ENCODE measurements at regions not wholly inside any gene's neighbourhood (a gene's known extent, or its start where the extent isn't known, plus 50 kb on each side); places are given as distances from the start of the nearest gene placed in this dataset.

DNA sequence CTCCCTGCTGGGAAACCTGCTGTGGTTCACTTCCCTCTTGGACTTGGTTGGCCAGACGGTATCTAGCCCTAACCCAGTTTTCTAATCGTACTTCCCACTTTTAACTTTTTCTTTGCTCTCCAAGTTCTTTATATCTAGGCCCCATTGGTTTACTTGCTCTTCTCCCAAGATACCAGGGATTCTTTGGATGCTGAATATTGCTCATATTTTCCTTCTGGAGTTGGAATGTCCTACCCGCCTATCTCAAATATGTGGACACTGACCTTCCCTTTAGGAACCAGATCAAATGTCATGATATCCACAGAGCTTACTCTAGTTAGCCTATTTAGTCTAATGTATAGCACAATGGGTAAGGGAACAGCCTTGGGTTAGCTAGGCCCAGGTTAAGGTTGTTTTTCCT, 228.6 kb downstream of the DACT1 start (continued):
- TF ChIP-seq ZNF552 (CRISPR knock-in tag; IDR thresholded peaks at IDR 0.05; ENCODE audit: borderline replicate concordance) (no peak), HNRNPL (IDR thresholded peaks at IDR 0.05; ENCODE audit: low read depth, low read length) (no peak), KLF6 (CRISPR knock-in tag; IDR thresholded peaks at IDR 0.05) (no peak), ZNF850 (CRISPR knock-in tag; conservative IDR thresholded peaks at IDR 0.05) (no peak), ARNT (IDR thresholded peaks at IDR 0.05) (no peak), ZZZ3 (CRISPR knock-in tag; IDR thresholded peaks at IDR 0.05; ENCODE audit: borderline replicate concordance) (no peak)
- TF ChIP-seq, protein P1, sequence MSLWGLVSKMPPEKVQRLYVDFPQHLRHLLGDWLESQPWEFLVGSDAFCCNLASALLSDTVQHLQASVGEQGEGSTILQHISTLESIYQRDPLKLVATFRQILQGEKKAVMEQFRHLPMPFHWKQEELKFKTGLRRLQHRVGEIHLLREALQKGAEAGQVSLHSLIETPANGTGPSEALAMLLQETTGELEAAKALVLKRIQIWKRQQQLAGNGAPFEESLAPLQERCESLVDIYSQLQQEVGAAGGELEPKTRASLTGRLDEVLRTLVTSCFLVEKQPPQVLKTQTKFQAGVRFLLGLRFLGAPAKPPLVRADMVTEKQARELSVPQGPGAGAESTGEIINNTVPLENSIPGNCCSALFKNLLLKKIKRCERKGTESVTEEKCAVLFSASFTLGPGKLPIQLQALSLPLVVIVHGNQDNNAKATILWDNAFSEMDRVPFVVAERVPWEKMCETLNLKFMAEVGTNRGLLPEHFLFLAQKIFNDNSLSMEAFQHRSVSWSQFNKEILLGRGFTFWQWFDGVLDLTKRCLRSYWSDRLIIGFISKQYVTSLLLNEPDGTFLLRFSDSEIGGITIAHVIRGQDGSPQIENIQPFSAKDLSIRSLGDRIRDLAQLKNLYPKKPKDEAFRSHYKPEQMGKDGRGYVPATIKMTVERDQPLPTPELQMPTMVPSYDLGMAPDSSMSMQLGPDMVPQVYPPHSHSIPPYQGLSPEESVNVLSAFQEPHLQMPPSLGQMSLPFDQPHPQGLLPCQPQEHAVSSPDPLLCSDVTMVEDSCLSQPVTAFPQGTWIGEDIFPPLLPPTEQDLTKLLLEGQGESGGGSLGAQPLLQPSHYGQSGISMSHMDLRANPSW (CRISPR knock-in tag; IDR thresholded peaks at IDR 0.05; ENCODE audit: borderline replicate concordance), result no peak

DNA sequence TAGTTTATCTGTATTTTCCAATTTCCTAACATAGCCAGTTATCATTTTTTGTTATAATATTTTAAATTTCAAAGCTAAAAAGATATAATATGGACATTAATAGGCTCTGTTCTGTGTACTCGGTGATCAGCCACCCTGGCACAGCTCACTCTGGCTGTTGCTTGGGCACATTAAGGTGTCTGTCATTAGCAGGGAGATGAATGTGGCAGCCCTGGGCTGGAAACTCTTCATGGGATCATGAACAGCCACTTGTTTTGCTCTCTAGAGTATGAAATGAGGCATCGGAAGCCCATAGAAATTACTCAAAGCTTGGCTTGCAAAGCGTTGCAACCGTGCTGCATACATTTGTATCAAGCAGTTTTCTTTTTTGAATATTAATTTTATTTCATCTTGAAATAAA, 233.2 kb downstream of the DACT1 start:
- Histone ChIP-seq H3K4me3 (replicated peaks in 1 of 3; ENCODE audit: insufficient read depth in 1 of 3, low read depth in 2 of 3, low read length in 3 of 3) (no peak overlapping the region), H3K9me3 (ENCODE audit: low read length) (no peaks in the 10 kb centered on the region), H3K4me1 (ENCODE audit: insufficient read depth, low read length) (no peaks in the 10 kb centered on the region), H3K27me3 (ENCODE audit: control insufficient read depth in 1 of 2, insufficient read depth in 2 of 2, low read length in 2 of 2) (no peaks in the 10 kb centered on the region; a peak in 1 of 5 replicates), H3K4me2 (ENCODE audit: low read depth, low read length) (no peak overlapping the region), H3K27ac (ENCODE audit: extremely low read length, insufficient read depth, low read length) (no peak overlapping the region), H2AFZ (ENCODE audit: low read length) (no peak overlapping the region), H3K9ac (ENCODE audit: insufficient read depth, low read depth, low read length) (no peak overlapping the region), H4K20me1 (ENCODE audit: insufficient read depth, low read length) (no peaks in the 10 kb centered on the region), H3K36me3 (replicated peaks in 1 of 2; ENCODE audit: control insufficient read depth in 1 of 2, insufficient read depth in 2 of 2, low read length in 2 of 2) (no peaks in the 10 kb centered on the region), H3K79me2 (ENCODE audit: insufficient read depth, low read length) (no peaks in the 10 kb centered on the region)
- WGBS (ENCODE audit: low lambda C conversion rate), result 46% methylated on average over 4 of the region's 4 CpGs
- DNase-seq (ENCODE audit: low spot score), result no peak
- POLR2A ChIA-PET, result no interaction called here
- no peak for FAIRE-seq
- in situ Hi-C loops (cut with HindIII; ENCODE audit: extremely low pct_ligation_motif_present, low pct_unique_long_range_greater_than_20kb), result no loop called here
- intact Hi-C loops (cut with micrococcal nuclease; ENCODE audit: unreplicated experiment), result no loop called here
- CTCF ChIA-PET (ENCODE audit: low intra/inter-chr PET ratio, low total read pairs), result no interaction called here
- TF ChIP-seq, protein P2, sequence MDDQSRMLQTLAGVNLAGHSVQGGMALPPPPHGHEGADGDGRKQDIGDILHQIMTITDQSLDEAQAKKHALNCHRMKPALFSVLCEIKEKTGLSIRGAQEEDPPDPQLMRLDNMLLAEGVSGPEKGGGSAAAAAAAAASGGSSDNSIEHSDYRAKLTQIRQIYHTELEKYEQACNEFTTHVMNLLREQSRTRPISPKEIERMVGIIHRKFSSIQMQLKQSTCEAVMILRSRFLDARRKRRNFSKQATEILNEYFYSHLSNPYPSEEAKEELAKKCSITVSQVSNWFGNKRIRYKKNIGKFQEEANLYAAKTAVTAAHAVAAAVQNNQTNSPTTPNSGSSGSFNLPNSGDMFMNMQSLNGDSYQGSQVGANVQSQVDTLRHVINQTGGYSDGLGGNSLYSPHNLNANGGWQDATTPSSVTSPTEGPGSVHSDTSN (CRISPR knock-in tag; IDR thresholded peaks at IDR 0.05; ENCODE audit: borderline replicate concordance), result no peak
- no peak for TF ChIP-seq HES4 (CRISPR knock-in tag; IDR thresholded peaks at IDR 0.05; ENCODE audit: borderline replicate concordance)
- TF ChIP-seq, protein P3, sequence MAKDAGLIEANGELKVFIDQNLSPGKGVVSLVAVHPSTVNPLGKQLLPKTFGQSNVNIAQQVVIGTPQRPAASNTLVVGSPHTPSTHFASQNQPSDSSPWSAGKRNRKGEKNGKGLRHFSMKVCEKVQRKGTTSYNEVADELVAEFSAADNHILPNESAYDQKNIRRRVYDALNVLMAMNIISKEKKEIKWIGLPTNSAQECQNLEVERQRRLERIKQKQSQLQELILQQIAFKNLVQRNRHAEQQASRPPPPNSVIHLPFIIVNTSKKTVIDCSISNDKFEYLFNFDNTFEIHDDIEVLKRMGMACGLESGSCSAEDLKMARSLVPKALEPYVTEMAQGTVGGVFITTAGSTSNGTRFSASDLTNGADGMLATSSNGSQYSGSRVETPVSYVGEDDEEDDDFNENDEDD (CRISPR knock-in tag; IDR thresholded peaks at IDR 0.05; ENCODE audit: borderline replicate concordance), result no peak
- TF ChIP-seq, protein P4, sequence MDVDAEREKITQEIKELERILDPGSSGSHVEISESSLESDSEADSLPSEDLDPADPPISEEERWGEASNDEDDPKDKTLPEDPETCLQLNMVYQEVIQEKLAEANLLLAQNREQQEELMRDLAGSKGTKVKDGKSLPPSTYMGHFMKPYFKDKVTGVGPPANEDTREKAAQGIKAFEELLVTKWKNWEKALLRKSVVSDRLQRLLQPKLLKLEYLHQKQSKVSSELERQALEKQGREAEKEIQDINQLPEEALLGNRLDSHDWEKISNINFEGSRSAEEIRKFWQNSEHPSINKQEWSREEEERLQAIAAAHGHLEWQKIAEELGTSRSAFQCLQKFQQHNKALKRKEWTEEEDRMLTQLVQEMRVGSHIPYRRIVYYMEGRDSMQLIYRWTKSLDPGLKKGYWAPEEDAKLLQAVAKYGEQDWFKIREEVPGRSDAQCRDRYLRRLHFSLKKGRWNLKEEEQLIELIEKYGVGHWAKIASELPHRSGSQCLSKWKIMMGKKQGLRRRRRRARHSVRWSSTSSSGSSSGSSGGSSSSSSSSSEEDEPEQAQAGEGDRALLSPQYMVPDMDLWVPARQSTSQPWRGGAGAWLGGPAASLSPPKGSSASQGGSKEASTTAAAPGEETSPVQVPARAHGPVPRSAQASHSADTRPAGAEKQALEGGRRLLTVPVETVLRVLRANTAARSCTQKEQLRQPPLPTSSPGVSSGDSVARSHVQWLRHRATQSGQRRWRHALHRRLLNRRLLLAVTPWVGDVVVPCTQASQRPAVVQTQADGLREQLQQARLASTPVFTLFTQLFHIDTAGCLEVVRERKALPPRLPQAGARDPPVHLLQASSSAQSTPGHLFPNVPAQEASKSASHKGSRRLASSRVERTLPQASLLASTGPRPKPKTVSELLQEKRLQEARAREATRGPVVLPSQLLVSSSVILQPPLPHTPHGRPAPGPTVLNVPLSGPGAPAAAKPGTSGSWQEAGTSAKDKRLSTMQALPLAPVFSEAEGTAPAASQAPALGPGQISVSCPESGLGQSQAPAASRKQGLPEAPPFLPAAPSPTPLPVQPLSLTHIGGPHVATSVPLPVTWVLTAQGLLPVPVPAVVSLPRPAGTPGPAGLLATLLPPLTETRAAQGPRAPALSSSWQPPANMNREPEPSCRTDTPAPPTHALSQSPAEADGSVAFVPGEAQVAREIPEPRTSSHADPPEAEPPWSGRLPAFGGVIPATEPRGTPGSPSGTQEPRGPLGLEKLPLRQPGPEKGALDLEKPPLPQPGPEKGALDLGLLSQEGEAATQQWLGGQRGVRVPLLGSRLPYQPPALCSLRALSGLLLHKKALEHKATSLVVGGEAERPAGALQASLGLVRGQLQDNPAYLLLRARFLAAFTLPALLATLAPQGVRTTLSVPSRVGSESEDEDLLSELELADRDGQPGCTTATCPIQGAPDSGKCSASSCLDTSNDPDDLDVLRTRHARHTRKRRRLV (CRISPR knock-in tag; IDR thresholded peaks at IDR 0.05), result no peak
- TF ChIP-seq ZNF207 (IDR thresholded peaks at IDR 0.05; ENCODE audit: borderline replicate concordance), result no peak
- no peak for TF ChIP-seq GATAD2A (CRISPR knock-in tag; IDR thresholded peaks at IDR 0.05)
- ATAC-seq, result no peak
- no TSS peak for BruUV-seq (replicated peaks)

Measured in HepG2 (cell line).